GM23248 (cell line): ENCODE measurements at regions not wholly inside any gene's neighbourhood (a gene's known extent, or its start where the extent isn't known, plus 50 kb on each side); places are given as distances from the start of the nearest gene placed in this dataset.

ENCODE experiments used
- DNase-seq: peaks from one replicate; pipeline ENCODE4 v3.0.0-alpha.2; 2015
- H2AFZ ChIP-seq: fragments of 200-600 bp; sonication (generic); 2 replicates; pipeline ENCODE4 v1.6.1; 2016; ENCODE audit warnings: antibody characterized with exemption
- H3F3A ChIP-seq: fragments of 200-600 bp; sonication (generic); 2 replicates; pipeline ENCODE4 v1.6.1; 2016; ENCODE audit warnings: mild to moderate bottlenecking, antibody characterized with exemption, mixed run types; ENCODE audit not compliant: insufficient read depth
- H3K27ac ChIP-seq: fragments of 200-600 bp; sonication (generic); 2 replicates; pipeline ENCODE4 v1.5.1; 2016; ENCODE audit warnings: mild to moderate bottlenecking
- H3K27me3 ChIP-seq: fragments of 200-600 bp; sonication (generic); replicated peaks from 2 replicates; pipeline ENCODE4 v1.6.1; 2016; ENCODE audit warnings: mild to moderate bottlenecking; ENCODE audit not compliant: insufficient read depth
- H3K36me3 ChIP-seq: fragments of 200-600 bp; sonication (generic); 2 replicates; pipeline ENCODE4 v1.6.1; 2016; ENCODE audit warnings: low read depth, mild to moderate bottlenecking
- H3K4me1 ChIP-seq: fragments of 200-600 bp; sonication (generic); 2 replicates; pipeline ENCODE4 v1.6.1; 2016; ENCODE audit warnings: mild to moderate bottlenecking; ENCODE audit not compliant: insufficient read depth
- H3K4me2 ChIP-seq: fragments of 200-600 bp; sonication (generic); one replicate; pipeline ENCODE4 v1.6.1; 2016; ENCODE audit warnings: mild to moderate bottlenecking; ENCODE audit not compliant: unreplicated experiment
- H3K4me3 ChIP-seq: fragments of 200-600 bp; sonication (generic); 2 replicates; pipeline ENCODE4 v1.5.1; 2016; ENCODE audit warnings: mild to moderate bottlenecking
- H3K79me2 ChIP-seq: fragments of 200-600 bp; sonication (generic); 2 replicates; pipeline ENCODE4 v1.6.1; 2016; ENCODE audit warnings: mild to moderate bottlenecking; ENCODE audit not compliant: insufficient read depth
- H3K9ac ChIP-seq: fragments of 200-600 bp; sonication (generic); 2 replicates; pipeline ENCODE4 v1.6.1; 2016; ENCODE audit warnings: mild to moderate bottlenecking
- H3K9me2 ChIP-seq: fragments of 200-600 bp; sonication (generic); 2 replicates; pipeline ENCODE4 v1.6.1; 2016; ENCODE audit warnings: mixed run types, mild to moderate bottlenecking, moderate library complexity; ENCODE audit not compliant: insufficient read depth
- H3K9me3 ChIP-seq: fragments of 200-600 bp; sonication (generic); one replicate; pipeline ENCODE4 v1.6.1; 2017; ENCODE audit warnings: low read depth
- H4K20me1 ChIP-seq: fragments of 200-600 bp; sonication (generic); 2 replicates; pipeline ENCODE4 v1.6.0; 2016; ENCODE audit not compliant: insufficient read depth
- EZH2 ChIP-seq: fragments of 200-600 bp; sonication (generic); IDR thresholded peaks from 2 replicates; pipeline ENCODE4 v1.6.1; 2018; ENCODE audit warnings: antibody characterized with exemption, mild to moderate bottlenecking; ENCODE audit not compliant: insufficient read depth, poor library complexity, severe bottlenecking
- EZH2phosphoT487 ChIP-seq: fragments of 200-600 bp; sonication (generic); IDR thresholded peaks from 2 replicates; pipeline ENCODE4 v1.6.1; 2018; ENCODE audit warnings: antibody characterized with exemption, moderate library complexity, mild to moderate bottlenecking, low read depth; ENCODE audit not compliant: insufficient read depth
- WGBS, 2 experiments: methylation state at CpG; one replicate each; pipeline ENCODE4 v1.1.6; 2015 to 2017; ENCODE audit warnings: low lambda C conversion rate in 2 of 2, low coverage in 1 of 2; ENCODE audit errors: missing lambda C conversion rate in 2 of 2; 5-methylcytosine and 5-hydroxymethylcytosine counted together
- in situ Hi-C: fragments of 300-500 bp; cut with MboI; formaldehyde crosslinking; loops from 2 replicates; pipeline ENCODE4 v1.15.0; 2020

DNA sequence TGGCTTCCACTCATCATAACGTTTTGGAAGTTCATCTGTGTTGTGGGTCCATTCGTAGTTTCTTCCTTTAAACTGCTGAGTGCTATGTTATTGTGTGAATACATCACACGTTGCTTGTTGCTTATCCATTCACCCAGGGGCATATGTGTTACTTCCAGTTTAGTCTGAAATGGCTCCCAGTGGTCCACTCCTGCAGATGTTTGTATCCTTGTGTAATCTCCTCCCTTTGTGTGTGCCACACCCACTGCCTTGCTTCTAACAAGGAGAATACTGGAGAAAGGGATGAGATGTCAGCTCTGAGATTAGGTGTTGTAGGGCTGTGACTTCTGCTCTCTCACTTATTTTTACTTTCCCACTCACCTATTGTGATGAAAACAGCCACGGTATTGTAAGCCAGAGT is 239.1 kb upstream of the HABP2 start:
- H3K4me3 ChIP-seq, result no peak overlapping the region
- WGBS, 2 experiments, result 58 to 74% methylated on average over 4 of the region's 4 CpGs
- H3K4me1 ChIP-seq, result no peaks in the 10 kb centered on the region
- H3K4me2 ChIP-seq, result no peak overlapping the region
- H3K9me3 ChIP-seq, result no peaks in the 10 kb centered on the region
- H3K27me3 ChIP-seq, result no peaks in the 10 kb centered on the region
- no peaks in the 10 kb centered on the region for H3K9me2 ChIP-seq
- H3K9ac ChIP-seq, result no peak overlapping the region
- H3K36me3 ChIP-seq, result no peaks in the 10 kb centered on the region
- TF ChIP-seq EZH2phosphoT487 (no peak), EZH2 (no peak)
- no peaks in the 10 kb centered on the region for H4K20me1 ChIP-seq
- H3K27ac ChIP-seq, result no peak overlapping the region
- no peak overlapping the region for H2AFZ ChIP-seq
- H3F3A ChIP-seq, result no peaks in the 10 kb centered on the region
- no peak for DNase-seq
- H3K79me2 ChIP-seq, result no peaks in the 10 kb centered on the region
- in situ Hi-C loops, result no loop called here

DNA sequence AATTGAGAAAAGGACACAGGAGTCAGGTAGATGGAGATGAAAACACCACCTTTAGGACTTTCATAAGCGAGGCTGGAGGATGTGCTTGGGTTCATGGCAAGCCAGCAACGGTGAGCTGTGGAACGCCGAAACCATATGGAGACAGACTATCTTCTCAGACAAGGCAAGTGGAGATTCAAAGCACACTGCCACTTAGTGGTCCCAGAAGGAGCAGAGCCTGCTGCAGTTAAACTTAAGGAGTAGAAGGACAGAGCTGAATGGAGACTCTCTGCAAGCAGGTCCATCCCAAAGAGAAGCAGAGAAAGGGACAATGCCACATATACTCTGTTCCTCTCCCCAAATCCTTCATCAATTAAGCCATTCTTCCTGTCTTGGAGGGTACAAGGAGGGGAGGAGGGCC is 236.3 kb upstream of the HABP2 start:
- no peak for DNase-seq
- Histone ChIP-seq H3K4me1 (no peaks in the 10 kb centered on the region), H3K9me2 (no peaks in the 10 kb centered on the region), H3K27me3 (no peaks in the 10 kb centered on the region), H4K20me1 (no peaks in the 10 kb centered on the region), H3K9me3 (no peaks in the 10 kb centered on the region), H3K27ac (no peak overlapping the region), H3K4me3 (no peak overlapping the region), H3K9ac (no peak overlapping the region), H3K36me3 (no peaks in the 10 kb centered on the region), H3K79me2 (no peaks in the 10 kb centered on the region), H2AFZ (no peak overlapping the region), H3K4me2 (no peak overlapping the region), H3F3A (no peaks in the 10 kb centered on the region)
- TF ChIP-seq EZH2 (no peak), EZH2phosphoT487 (no peak)
- 68 to 73% methylated on average over 4 of the region's 4 CpGs for WGBS, 2 experiments
- in situ Hi-C loops, result no loop called here

DNA sequence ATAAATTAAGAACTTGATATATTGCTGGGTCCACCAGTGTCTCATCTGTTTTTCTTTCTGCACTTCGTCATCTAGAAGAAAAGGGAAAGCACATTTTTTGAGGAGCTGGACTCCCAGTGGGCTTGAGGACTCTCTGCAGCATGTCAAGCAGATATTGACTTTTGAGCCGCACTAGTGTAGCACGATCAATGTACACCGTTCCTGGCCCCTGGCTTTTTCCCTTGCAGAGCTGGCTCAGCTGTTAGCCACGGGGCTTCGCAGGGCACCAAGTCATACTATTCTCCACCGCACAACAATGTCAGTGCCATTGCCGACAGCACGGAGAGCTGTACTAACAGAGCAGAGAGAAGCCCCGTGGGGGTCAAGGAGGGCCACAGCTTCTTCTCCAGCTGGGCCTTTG is 235.4 kb upstream of the HABP2 start:
- no peaks in the 10 kb centered on the region for H3K36me3 ChIP-seq
- in situ Hi-C loops, result no loop called here
- H3F3A ChIP-seq, result no peaks in the 10 kb centered on the region
- 69 to 71% methylated on average over 10 of the region's 10 CpGs for WGBS, 2 experiments
- TF ChIP-seq EZH2phosphoT487, result no peak
- no peak for TF ChIP-seq EZH2
- H3K27ac ChIP-seq, result no peak overlapping the region
- H3K4me3 ChIP-seq, result no peak overlapping the region
- no peak overlapping the region for H3K9ac ChIP-seq
- no peak for DNase-seq
- H3K4me1 ChIP-seq, result no peaks in the 10 kb centered on the region
- no peaks in the 10 kb centered on the region for H4K20me1 ChIP-seq
- no peak overlapping the region for H3K4me2 ChIP-seq
- H3K9me3 ChIP-seq, result no peaks in the 10 kb centered on the region
- H3K79me2 ChIP-seq, result no peaks in the 10 kb centered on the region
- H3K27me3 ChIP-seq, result no peaks in the 10 kb centered on the region
- H3K9me2 ChIP-seq, result no peaks in the 10 kb centered on the region
- no peak overlapping the region for H2AFZ ChIP-seq

DNA sequence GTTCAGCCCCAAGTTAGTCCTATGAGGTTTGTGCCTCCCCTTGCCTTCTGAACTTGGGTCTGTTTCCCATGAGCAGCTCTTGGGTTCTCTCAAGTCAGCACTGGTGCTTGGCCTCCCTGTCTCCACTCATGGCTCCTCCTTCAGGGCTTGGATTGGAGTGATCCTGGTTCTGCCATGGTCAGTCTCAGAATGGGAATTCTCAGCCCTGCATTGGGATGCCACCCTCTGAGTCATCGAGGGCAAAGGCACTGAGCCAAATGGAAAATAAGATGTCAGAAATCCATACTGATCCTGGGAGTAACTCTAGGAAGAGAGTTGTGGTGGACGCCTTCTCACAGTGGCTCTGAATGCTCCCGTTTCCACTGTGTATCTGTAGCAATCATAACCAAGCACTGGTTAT is 233.4 kb upstream of the HABP2 start:
- Histone ChIP-seq H3K4me2 (no peak overlapping the region), H3K27me3 (no peaks in the 10 kb centered on the region)
- no peak for DNase-seq

DNA sequence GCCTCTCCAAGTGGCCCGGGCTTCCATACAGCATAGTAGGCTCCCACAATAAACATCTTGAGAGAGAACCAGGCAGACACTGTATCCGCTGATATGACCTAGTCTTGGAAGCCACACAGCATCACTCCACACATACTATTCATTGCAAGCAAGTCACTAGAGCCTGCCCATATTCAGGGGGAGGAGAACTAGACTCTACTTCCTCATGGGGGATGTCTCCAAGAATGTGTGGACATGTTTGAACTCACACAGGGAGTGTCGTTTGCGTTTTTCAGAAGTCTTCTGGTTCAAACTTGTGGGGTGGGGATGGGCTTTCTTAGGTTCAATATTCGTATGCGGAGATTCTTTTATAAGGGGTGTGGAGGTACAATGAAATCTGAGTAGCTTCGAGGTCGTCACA is 232.6 kb upstream of the HABP2 start:
- H3K79me2 ChIP-seq, result no peaks in the 10 kb centered on the region
- no peaks in the 10 kb centered on the region for H4K20me1 ChIP-seq
- no peaks in the 10 kb centered on the region for H3K9me3 ChIP-seq
- no peaks in the 10 kb centered on the region for H3K9me2 ChIP-seq
- no peaks in the 10 kb centered on the region for H3K36me3 ChIP-seq
- no peak overlapping the region for H3K4me2 ChIP-seq
- peaks cover 1% of the 10 kb centered on the region for H3K4me1 ChIP-seq
- no peaks in the 10 kb centered on the region for H3K27me3 ChIP-seq
- no peak for DNase-seq
- peaks cover 8% of the 10 kb centered on the region for H3F3A ChIP-seq
- 63 to 65% methylated on average over 8 of the region's 8 CpGs for whole genome bisulfite sequencing, 2 experiments
- H3K4me3 ChIP-seq, result no peak overlapping the region
- in situ Hi-C loops, result no loop called here
- no peak overlapping the region for H3K9ac ChIP-seq
- TF ChIP-seq EZH2phosphoT487 (no peak), EZH2 (no peak)
- H2AFZ ChIP-seq, result no peak overlapping the region
- no peak overlapping the region for H3K27ac ChIP-seq

More for the DNA sequence above, 233.4 kb upstream of the HABP2 start:
- H3K9ac ChIP-seq, result no peak overlapping the region
- H3F3A ChIP-seq, result 0 out of 2 replicates have a peak, but pooled peaks cover under 1% of the 10 kb centered on the region
- H3K36me3 ChIP-seq, result no peaks in the 10 kb centered on the region
- H3K9me3 ChIP-seq, result no peaks in the 10 kb centered on the region
- H2AFZ ChIP-seq, result no peak overlapping the region
- no peak overlapping the region for H3K4me3 ChIP-seq
- no peak for TF ChIP-seq EZH2phosphoT487
- TF ChIP-seq EZH2, result no peak
- no peaks in the 10 kb centered on the region for H3K79me2 ChIP-seq
- in situ Hi-C loops, result no loop called here
- H3K4me1 ChIP-seq, result no peaks in the 10 kb centered on the region
- 90 to 94% methylated on average over 3 of the region's 3 CpGs for WGBS, 2 experiments
- H3K27ac ChIP-seq, result no peak overlapping the region
- H4K20me1 ChIP-seq, result no peaks in the 10 kb centered on the region
- H3K9me2 ChIP-seq, result no peaks in the 10 kb centered on the region
